ENCODE measurements at regions not wholly inside any gene's neighbourhood (a gene's known extent, or its start where the extent isn't known, plus 50 kb on each side); places are given as distances from the start of the nearest gene placed in this dataset.

GRCh38 chr13:107843281-107843680, 372.1 kb downstream of the LIG4 start:
- TF ChIP-seq CTCF (IDR thresholded peaks at IDR 0.05) (no peak), POLR2AphosphoS5 (IDR thresholded peaks at IDR 0.05) (no peak), POLR2A (IDR thresholded peaks at IDR 0.05; ENCODE audit: low read depth) (no peak), EP300 (IDR thresholded peaks at IDR 0.05) (no peak)
